GM10266 (cell line): ENCODE measurements at regions not wholly inside any gene's neighbourhood (a gene's known extent, or its start where the extent isn't known, plus 50 kb on each side); places are given as distances from the start of the nearest gene placed in this dataset.

ENCODE experiments used
- DNase-seq: peaks from one replicate; pipeline ENCODE4 v3.0.0; 2012; ENCODE audit errors: extremely low spot score
- CTCF ChIP-seq: IDR thresholded peaks from 2 replicates; pipeline ENCODE4 v1.5.1; 2012; ENCODE audit warnings: mild to moderate bottlenecking, low read depth; ENCODE audit not compliant: control insufficient read depth, insufficient read depth; ENCODE audit errors: missing control alignments

GRCh38 chr2:160870729-160871465 is 289.3 kb upstream of the TANK start:
- no peak for DNase-seq
- no peak for TF ChIP-seq CTCF

GRCh38 chr2:160871953-160872352 is 288.3 kb upstream of the TANK start:
- DNase-seq, result no peak
- no peak for TF ChIP-seq CTCF

GRCh38 chr2:160876029-160876428 is 284.2 kb upstream of the TANK start:
- no peak for TF ChIP-seq CTCF
- no peak for DNase-seq

GRCh38 chr2:160876765-160877164 is 283.5 kb upstream of the TANK start:
- no peak for TF ChIP-seq CTCF
- DNase-seq, result no peak

- TF ChIP-seq CTCF, result no peak
- DNase-seq, result no peak
Measured at GRCh38 chr2:160878618-160879017, 281.6 kb upstream of the TANK start.

GRCh38 chr2:160882906-160883305 is 277.3 kb upstream of the TANK start:
- no peak for TF ChIP-seq CTCF
- no peak for DNase-seq

GRCh38 chr2:160884056-160884455 is 276.2 kb upstream of the TANK start:
- no peak for DNase-seq
- no peak for TF ChIP-seq CTCF
